COLO668 (cell line): ENCODE measurements at regions not wholly inside any gene's neighbourhood (a gene's known extent, or its start where the extent isn't known, plus 50 kb on each side); places are given as distances from the start of the nearest gene placed in this dataset.
"Not testable (repeated sequence)": the region's sequence is repeated elsewhere in the genome, so short reads cannot be mapped to it uniquely, and the experiment has no call there.

Experiments
- DNase-seq: peaks from one replicate; lab custom pipeline; 2025; ENCODE audit not compliant: unreplicated experiment; lab: John Stamatoyannopoulos, UW

DNA sequence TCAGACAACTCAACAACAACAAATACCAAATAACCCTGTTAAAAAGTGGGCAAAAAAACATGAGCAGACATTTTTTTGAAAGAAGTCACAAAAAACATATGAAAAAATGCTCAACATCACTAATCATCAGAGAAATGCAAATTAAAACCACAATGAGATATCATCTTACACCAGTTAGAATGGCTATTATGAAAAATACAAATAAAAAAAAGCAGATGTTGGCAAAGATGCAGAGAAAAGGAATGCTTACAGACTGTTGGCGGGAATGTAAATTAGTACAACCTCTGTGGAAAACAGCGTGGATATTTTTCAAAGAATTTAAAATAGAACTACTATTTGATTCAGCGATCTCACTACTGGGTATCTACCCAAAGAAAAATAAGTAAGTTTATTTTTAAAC is 114.0 kb downstream of the SLC38A4 start:
- DNase-seq: no peak

GRCh38 chr12:46710125-46710743 is 115.6 kb downstream of the SLC38A4 start:
- DNase-seq: no peak

- DNase-seq: no peak
Measured at GRCh38 chr12:46702581-46703344, 123.0 kb downstream of the SLC38A4 start.

- no peak for DNase-seq
Measured at GRCh38 chr12:46701356-46701755, 124.4 kb downstream of the SLC38A4 start.

DNA sequence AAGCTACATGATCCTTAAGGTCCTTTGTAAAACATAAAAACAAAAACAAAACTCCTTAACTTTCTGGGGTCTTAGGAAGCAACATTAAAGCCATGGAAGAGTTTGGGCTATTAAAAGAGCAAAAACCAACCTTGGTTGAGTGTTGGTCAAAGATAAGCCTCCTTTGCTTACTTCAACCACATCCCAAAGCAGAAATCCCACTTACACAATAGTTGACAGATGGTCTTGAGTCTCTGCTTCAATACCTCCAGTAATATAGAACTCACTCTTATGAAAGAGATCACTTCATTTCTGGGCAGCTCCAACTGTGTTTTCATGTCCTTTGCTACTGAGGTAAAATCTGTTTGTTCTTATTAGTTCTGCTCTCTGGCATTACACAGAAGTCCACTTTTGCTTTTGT is 125.8 kb downstream of the SLC38A4 start:
- DNase-seq: no peak

DNA sequence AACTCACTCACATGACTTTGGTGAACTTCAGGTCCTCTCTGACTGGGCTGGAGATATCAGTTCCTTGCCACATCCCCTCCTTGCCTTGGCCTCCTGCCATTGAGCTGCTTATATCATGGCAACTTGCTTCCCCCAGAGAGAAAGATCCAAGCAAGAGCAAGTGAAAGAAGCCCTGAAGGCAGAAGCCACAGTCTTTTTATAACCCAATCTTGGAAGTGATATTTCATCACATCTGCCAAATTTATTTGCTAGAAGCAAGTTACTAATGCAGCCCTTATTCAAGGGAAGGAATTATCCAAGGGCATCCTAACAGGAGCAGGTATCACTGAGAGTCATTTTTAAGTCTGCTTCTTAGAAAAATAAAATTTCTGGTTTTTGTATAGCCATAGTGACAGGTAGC is 127.8 kb downstream of the SLC38A4 start:
- no peak for DNase-seq

GRCh38 chr12:46693518-46693917 is 132.3 kb downstream of the SLC38A4 start:
- DNase-seq: no peak

DNA sequence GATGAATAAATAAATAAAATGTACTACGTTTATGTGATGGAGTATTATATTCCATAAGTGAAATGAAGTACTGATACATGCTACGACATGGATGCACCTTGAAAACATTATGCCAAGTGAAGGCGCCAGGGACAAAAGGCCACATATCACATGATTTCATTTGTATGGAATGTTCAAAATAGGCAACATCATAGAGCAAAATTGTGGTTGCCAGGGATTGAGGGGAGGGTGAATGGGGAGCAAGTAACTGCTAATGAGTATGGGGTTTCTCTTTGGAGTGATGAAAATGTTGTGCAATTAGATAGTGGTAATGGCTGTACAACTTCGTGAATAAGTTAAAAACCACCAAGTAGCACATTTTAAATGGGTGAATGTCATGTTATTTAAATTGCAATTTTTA is 132.8 kb downstream of the SLC38A4 start:
- no peak for DNase-seq

DNA sequence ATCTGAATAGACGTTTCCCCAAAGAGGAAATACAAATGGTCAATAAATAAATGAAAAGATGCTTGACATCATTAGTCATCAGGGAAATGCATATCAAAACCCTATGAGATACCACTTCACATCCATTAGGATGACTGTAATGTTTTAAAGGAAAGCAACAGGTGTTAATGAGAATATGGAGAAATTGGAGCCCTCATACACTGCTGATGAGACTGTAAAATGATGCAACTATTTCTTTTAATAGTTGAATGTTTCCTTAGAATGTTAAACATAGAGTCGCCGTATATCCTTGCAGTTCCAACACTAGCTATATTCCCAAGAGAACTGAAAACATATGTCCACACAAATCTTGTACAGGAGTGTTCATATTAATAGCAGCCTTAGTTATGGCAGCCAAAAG is 133.2 kb downstream of the SLC38A4 start:
- no peak for DNase-seq

DNA sequence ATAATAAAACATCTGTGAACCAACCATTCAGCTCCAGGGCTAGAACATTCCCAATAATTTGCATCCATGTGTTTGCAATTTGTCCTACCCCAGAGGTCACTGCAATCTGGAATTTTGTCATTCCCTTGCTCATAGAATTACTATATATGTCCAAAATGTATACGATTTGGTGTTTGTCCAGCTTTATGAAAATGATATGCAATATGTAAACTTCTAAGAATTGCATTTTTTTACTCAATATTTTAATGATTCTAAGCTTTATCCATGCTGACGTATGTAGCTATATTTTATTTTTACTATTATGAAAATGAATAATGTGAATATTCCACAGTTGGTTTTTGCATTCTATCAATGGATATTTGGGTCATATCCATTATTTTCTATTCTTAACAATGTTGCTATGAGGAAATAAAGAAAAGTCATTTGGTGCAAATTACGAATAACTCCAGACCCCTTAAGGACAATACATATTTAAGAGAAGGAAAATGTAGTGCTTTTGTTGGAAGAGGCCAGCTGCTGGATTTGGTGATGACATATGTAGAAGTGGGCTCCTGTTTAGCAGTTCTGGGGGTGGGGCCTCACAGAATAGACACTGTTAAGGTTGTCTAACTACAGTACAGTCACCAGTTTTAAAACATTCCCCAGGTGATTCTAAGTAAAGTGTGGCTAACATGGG is 139.4 kb downstream of the SLC38A4 start:
- DNase-seq: no peak

DNA sequence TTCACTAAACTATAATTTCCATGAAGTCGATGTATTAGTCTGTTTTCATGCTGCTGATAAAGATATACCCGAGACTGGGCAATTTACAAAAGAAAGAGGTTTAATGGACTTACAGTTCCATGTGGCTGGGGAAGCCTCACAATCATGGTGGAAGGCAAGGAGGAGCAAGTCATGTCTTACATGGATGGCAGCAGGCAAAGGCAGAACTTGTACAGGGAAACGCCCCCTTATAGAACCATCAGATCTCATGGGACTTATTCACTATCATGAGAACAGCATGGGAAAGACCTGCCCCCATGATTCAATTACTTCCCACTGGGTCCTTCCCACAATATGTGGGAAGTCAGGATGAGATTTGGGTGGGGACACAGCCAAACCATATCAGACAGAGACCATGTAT is 141.6 kb downstream of the SLC38A4 start:
- not testable (repeated sequence) for DNase-seq

- no peak for DNase-seq
Measured at GRCh38 chr12:46682148-46682547, 143.6 kb downstream of the SLC38A4 start.

DNA sequence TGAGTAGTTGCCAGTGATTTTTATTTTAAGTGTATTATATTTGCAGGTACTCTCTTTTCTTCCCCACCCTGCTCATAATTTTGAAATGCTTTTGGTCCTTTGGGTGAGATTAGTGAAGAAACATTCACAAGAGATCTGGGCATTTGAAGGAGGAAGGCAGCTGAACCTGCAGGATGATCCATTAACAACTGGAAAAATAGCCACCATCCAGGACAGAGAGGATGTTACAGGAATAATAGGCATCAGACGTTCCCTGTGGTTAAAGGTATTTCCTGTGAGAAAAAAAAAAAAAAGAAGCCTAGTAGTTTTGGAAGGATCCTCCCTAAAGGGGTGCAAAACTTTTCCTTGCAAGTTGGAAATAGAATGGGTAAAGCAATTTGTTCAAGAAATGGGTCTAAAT is 145.3 kb downstream of the SLC38A4 start:
- no peak for DNase-seq

GRCh38 chr12:46679754-46680153 is 146.0 kb downstream of the SLC38A4 start:
- no peak for DNase-seq

DNA sequence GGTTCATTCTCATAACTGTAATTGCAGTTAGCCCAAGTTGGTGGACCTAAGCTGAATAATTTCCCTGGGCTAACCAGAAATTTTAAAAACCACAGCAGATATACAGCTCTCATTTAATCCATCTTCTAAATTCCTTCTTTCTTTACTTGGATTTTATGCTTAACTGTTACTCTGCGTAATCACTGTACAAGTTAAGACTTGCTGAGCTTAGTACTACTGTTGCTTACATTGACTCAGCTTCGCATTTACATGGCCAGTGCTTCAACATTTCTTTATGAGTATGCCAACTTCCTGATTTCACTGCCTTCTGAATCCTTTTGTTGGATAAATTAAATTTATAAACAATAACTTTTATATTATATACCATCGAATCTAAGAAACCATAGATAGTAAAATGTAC is 147.4 kb downstream of the SLC38A4 start:
- no peak for DNase-seq

GRCh38 chr12:46677749-46678148 is 148.0 kb downstream of the SLC38A4 start:
- DNase-seq: peak; percentile 0

DNA sequence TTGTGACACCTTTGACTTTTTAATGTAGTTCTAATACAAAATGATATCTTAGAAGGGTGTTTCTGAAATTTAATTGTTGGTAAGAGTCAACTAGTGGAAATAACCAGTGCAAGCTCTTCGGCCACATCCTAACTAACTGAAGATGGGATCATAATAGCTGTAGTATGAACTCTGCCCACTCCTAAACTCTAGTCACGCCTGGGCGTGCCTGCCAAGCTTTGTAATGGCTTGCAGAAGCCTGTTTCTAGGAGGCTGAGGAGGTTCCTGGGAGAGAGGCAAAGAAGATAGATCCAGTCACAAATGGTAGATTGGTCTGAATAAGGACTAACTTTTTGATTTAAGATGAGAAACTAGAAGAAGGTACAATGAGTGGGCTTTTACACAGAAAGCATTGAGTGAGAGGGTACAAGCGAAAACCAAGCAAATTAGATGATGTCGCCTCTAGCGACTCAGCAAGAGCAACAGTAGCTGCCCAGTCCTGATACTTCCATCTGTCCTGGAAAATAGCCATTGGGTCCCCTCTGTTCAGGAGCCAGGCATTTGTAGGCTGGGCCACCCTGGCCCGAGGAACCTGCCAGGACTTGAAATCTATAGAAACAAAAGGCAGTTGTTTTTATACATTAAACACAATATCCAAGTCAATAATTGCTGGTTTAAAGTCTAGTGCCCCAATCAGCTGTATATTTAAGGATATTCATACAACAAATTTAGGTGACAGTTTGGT is 148.8 kb downstream of the SLC38A4 start:
- DNase-seq: no peak

- no peak for DNase-seq
Measured at GRCh38 chr12:46676396-46676795, 149.4 kb downstream of the SLC38A4 start.

- no peak for DNase-seq
Measured at GRCh38 chr12:46675736-46676135, 150.1 kb downstream of the SLC38A4 start.

DNA sequence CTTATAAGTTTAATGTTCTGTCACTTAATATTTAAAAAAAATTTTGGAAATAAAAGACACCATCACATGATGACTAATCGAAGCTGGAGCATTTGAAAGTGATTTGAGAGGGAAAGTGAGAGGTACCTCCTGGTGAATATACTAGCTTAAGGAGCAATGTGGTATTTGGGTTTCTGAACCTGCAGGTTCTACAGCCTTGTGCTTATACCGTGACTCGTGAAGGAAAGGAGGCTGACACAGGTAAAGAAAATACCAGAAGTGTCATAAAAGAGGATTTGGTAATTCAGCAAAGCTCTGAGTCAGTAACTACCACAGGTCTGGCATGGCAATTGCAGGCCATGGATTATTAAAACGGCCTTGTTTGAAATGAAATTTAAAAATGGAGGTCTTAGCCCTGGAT is 151.0 kb downstream of the SLC38A4 start:
- DNase-seq: no peak

DNA sequence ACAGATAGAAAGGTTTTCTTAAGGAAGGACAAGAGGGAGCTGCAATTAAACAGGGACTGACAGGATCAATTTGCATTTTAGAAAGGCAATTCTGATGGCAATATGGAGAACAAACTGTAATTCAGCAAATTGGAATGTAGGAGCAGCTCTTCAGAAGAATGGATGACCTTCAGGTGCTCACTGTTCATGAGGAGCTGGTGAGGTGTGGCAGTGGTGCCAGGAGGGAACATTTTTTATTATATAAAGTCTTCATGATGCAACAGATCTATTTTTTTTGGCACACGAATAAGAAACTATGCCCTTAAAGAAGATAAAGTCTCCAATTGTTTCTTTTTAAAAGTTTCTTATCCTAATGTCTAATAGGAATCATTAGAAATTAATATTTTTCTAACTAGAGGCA is 151.7 kb downstream of the SLC38A4 start:
- no peak for DNase-seq

DNA sequence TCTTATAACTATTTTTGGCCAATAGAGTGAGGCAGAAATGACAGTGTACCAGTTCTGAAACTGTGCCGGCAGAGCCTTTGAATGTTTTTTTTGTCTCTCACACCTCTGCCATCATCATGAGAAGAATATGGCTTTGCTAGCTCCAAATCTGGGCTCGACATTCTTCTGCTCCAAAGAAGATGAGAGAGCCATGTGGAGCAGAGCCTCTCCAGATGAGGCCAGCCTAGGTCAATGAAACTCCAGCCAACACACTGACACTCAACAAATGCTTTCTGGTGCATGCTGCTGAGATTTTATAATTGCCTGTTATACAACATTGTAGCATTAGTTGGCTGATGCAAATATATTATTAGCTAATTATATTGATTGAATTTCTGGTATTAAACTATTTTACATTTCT is 154.7 kb downstream of the SLC38A4 start:
- DNase-seq: no peak
